ENCODE measurements at regions not wholly inside any gene's neighbourhood (a gene's known extent, or its start where the extent isn't known, plus 50 kb on each side); places are given as distances from the start of the nearest gene placed in this dataset.
"Not testable (repeated sequence)": the region's sequence is repeated elsewhere in the genome, so short reads cannot be mapped to it uniquely, and the experiment has no call there.

DNA sequence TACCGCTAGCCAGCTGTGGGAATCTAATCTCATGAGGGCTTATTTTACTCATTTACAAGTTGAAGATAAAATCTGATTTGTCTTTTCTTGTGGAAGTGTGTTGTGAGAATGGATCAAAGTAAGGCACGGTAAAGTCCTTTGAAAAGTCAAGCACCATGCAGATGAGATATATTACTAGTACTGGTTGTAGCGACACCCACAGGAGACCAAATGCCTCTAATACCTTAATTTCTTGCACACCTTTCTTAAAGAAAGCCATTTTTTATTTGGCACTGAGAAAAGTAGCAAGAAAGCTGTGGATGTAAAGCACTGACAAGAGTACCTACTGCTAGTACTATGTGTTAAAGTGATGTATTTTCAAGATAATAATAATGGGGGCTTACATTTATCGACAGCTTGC, 191.0 kb upstream of the MMS22L start:
- TF ChIP-seq, protein P1, sequence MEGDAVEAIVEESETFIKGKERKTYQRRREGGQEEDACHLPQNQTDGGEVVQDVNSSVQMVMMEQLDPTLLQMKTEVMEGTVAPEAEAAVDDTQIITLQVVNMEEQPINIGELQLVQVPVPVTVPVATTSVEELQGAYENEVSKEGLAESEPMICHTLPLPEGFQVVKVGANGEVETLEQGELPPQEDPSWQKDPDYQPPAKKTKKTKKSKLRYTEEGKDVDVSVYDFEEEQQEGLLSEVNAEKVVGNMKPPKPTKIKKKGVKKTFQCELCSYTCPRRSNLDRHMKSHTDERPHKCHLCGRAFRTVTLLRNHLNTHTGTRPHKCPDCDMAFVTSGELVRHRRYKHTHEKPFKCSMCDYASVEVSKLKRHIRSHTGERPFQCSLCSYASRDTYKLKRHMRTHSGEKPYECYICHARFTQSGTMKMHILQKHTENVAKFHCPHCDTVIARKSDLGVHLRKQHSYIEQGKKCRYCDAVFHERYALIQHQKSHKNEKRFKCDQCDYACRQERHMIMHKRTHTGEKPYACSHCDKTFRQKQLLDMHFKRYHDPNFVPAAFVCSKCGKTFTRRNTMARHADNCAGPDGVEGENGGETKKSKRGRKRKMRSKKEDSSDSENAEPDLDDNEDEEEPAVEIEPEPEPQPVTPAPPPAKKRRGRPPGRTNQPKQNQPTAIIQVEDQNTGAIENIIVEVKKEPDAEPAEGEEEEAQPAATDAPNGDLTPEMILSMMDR (IDR thresholded peaks at IDR 0.05; ENCODE audit: low read depth, low read length, missing control alignments): no peak
- no peak for DNase-seq (ENCODE audit: low read depth)

DNA sequence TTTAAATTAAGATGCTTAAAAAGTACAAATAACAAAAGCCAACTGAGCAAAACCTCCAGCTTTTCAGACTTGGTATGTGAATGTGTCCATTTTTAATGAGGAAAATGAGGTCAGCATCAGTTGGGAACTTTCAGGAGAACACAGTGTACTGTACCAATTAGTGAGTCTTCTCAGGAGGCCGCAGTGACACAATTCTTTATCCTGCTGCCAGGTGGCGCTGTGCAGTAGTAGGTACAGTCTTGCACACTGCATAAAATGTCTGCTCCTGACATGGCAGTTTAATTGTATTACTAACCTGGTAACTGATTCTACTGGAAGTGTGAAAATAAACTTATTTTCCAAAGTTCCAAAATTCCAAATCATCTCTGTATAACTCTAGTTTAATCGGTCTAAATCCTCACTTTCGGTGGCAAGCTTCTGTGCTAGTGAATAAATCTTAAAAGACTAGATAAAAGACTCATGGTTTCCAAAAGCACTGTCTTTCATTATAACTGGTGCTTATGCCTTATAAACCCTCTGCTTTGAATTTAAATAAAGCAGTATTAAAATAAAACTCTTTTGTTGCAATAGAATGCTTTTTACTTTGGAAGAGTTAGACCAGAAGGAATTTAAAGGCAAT, 214.8 kb upstream of the MMS22L start:
- TF ChIP-seq, protein P1 (IDR thresholded peaks at IDR 0.05; ENCODE audit: low read depth, low read length, missing control alignments): peak; percentile 88
- DNase-seq (ENCODE audit: low read depth): peak; percentile 27
- H3K4me3 ChIP-seq (ENCODE audit: low read depth, low read length): no peak overlapping the region

More for the DNA sequence above, 191.0 kb upstream of the MMS22L start:
- H3K4me3 ChIP-seq (ENCODE audit: low read depth, low read length): no peak overlapping the region

DNA sequence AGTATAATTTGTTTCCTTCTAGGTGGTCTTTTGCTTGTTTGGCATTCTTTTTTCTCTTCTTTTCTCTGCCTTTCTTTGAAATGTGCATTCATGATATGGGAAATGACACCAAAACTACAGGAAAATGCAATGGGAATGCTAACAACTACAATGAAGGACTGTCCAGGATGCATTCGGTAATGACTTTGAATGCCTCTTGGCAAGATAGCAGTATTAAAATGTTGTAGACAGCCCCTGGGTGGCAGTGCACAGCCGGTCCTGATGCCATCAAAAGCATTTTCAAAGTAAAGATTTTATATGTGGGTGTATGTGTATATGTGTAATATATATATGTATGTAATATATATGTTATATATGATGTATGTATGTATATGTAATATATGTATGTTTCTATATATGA, 218.8 kb upstream of the MMS22L start:
- TF ChIP-seq, protein P1 (IDR thresholded peaks at IDR 0.05; ENCODE audit: low read depth, low read length, missing control alignments): no peak
- no peak overlapping the region for H3K4me3 ChIP-seq (ENCODE audit: low read depth, low read length)
- no peak for DNase-seq (ENCODE audit: low read depth)

DNA sequence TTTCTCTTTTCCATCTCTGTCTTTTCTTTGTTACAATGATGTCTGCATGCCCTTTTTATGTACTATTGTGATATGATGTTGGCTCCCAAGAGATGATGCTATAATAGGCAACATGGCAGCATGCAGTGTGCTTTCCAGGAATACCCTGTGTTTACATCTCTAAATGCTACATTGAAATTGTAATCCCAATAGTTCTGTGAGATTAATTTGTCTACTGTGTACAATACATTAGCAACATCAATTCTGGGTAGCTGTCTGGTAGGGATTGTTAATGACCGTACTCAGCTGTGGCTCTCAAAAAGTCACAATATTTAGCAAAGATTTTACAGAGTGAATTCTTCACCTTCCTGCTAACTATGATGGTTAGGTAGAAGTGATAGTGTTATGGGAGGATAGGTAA, 225.6 kb upstream of the MMS22L start:
- no peak overlapping the region for H3K4me3 ChIP-seq (ENCODE audit: low read depth, low read length)
- TF ChIP-seq, protein P1 (IDR thresholded peaks at IDR 0.05; ENCODE audit: low read depth, low read length, missing control alignments): no peak
- no peak for DNase-seq (ENCODE audit: low read depth)

DNA sequence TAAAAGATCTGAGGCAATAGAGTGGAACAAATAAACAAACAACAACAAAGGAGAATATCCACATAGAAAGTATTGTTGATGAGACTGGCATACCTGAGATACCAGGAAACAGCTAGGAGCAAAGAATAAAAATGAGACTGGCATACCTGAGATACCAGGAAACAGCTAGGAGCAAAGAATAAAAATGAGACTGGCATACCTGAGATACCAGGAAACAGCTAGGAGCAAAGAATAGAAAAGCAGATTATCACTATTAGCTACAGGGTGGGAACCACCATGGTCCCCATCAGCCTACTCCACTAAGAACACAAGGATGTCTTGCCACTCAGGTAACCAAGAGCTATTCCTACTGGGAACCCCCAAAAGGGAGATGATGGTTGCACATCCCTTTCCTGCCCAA, 230.2 kb upstream of the MMS22L start:
- not testable (repeated sequence) for DNase-seq (ENCODE audit: low read depth); H3K4me3 ChIP-seq (ENCODE audit: low read depth, low read length)

DNA sequence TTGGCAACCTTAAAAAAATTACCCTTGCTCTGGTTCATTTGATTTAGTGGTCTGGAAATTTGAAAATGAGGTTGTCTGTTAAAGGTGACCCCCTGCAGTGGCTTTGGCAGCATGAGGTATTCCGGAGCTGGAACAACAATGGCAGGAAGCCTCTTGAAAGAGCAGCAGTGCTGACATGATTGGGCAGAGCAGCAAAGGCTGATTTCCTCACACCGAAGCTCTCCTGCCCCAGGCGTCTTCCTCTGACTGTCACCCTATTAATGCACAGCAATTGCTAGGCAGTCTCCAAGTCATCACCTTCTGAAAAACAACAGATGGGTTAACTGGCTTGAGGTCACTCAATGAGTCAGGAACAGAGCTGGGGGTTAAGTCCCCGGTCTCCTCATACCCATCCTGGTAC, 241.8 kb upstream of the MMS22L start:
- DNase-seq (ENCODE audit: low read depth): no peak
- TF ChIP-seq, protein P1 (IDR thresholded peaks at IDR 0.05; ENCODE audit: low read depth, low read length, missing control alignments): no peak
- no peak overlapping the region for H3K4me3 ChIP-seq (ENCODE audit: low read depth, low read length)

DNA sequence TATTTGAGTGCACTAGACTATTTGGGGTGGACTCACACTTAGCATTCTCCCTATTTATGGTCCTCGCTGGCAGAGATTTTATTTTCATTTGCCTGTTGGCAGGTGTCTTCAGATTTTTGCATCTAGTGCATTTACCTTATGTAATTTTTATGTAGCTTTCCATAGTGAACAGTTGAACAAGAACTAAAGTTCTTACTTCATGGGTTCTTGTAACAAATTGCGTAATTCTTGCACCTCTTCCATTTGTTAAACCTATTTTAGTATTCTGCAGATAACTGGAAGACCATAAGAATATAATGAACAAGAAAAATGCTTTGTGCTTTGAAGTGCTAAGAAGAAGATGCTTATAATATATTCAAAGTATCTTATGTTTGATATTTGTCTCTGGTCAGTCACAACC, 252.8 kb upstream of the MMS22L start:
- no peak for DNase-seq (ENCODE audit: low read depth)
- no peak overlapping the region for H3K4me3 ChIP-seq (ENCODE audit: low read depth, low read length)
- TF ChIP-seq, protein P1 (IDR thresholded peaks at IDR 0.05; ENCODE audit: low read depth, low read length, missing control alignments): no peak
